Activated naive CD4-positive, alpha-beta T cell treated with anti-CD3 and anti-CD28 coated beads, Interleukin-2, amount 50 U/mL, for 16 hours (primary cell): ENCODE measurements at regions not wholly inside any gene's neighbourhood (a gene's known extent, or its start where the extent isn't known, plus 50 kb on each side); places are given as distances from the start of the nearest gene placed in this dataset.

Source experiments
- DNase-seq: peaks from one replicate; pipeline ENCODE4 v3.0.0-alpha.2; 2020

DNA sequence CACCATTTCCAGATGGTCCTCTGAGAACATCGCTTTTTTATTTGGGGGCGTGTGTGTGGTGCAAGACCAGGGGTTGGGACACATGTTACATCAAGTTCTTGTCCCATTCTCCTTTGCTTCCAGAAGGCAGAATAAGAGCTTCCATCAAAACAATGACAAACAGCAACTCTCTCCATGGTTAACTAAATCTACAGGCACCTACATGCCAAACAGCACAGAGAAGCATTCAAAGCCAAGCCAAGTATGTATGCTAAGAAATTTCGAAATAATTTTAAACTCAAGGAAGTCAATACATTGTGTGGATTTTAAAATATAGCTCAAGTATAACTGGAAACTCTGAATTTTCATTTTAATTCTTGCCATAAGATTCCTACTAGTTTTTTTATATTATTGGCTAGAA is 105.6 kb downstream of the SEC61B start:
- DNase-seq: no peak

DNA sequence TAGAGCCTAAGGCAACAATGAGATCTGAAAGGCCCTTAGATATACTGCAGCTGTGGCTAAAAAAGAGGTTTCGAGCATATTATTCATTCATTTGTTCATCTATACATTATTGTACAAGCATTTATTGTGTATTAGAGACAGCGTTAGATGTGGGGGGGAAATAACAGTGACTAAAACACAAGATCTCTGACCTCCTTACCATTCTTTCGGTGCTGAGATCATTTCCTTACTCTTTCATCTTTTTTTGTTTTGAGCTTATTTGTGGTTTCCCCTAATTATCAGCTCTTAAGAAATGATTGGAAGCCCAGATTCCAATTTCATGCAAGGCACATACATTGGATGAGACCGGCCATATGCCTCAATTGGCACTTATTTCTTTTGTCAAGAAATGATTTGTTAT is 113.2 kb downstream of the SEC61B start:
- no peak for DNase-seq

- no peak for DNase-seq
Observed at GRCh38 chr9:99336005-99336404, 113.9 kb downstream of the SEC61B start.

DNA sequence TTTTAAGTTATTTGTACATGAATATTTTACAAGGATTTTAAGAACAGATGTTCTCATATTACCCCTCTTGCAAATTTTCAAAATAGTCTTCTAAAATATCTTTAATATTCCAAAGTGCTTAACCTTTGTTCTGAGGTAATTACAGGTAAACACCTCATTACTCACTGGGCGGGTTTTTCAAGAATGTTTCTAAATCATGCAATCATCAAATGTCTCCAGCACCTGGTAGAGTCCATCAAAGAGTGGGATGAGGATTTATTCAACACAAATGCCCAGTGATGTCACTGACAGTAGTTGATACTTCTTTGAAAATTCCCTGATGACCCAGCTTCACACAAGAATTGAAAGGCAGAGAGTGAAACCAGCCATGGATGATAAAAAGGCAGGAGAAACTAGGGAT is 114.4 kb downstream of the SEC61B start:
- DNase-seq: no peak

DNA sequence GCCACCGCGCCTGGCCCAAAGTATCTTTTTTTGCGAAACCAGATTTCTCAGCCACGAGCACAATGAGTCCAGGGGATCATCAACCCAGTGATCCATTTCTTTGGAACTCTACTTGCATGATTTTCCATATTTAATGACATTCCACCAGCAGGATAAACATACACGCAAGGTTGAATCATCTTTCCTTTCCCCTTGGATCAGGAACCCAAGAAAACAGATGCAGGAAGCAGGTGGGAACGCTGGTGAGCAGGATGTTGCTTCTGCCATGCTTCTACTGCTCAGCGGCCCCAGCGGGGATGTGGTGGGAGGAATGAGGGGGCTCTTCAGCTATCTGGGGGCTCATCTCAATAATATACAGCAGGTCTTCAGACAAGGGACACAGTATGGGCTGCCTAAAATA is 118.2 kb downstream of the SEC61B start:
- DNase-seq: no peak

DNA sequence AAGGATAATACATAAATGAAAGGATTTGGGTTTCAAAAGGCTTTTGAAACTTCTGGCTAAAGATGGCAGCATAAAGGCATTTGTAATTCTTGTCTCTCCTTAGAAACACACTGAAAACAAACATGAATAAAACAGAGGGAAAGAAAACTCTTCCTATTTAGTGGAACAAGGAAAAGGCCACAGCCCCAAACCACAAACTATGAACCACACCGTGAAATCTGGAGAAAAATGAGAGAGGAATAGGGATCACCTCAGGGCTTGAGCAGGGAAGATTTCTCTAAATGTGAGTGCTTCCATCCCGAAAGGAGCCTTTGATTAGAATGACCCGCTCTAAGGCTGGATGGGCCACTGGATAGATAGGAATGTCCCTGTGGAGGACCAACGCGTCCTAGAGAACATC is 119.6 kb downstream of the SEC61B start:
- no peak for DNase-seq

DNA sequence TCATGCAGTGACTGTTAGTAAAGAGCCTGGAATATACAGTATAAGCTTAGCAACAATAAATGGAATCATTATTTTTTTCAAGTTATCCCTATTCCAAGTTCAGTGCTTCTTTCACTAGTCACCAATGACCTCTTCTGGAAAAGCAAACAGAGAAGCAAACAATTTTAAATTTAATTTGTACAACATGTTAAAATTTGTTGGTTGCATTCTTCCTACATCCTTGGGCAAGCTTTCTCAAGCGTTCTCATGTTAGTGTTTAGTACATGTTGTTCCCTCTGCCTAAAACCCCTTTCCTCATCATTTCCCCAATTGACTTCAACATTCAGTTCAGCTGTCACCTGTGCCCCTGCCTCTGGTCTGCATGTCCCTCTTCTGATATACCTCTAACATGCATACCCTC is 123.4 kb downstream of the SEC61B start:
- no peak for DNase-seq

DNA sequence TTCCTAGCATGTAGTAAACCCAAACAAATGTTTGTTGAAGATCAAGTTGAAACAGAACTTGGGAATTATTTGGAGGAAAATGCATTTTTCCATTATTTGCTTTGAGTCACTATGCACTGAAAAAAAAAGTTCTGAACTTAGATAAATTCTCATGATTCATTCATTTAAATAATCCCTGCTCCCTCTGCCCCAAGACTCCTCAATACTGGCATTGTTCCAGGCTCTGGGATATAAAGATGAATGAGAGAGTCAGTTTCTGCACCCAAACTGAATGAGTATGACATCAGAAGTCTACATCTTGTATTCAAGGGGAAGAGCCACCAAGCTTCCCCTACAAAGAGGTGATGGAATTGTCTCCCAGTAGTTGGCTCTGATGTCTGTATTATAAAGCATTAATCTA is 123.9 kb downstream of the SEC61B start:
- DNase-seq: no peak

GRCh38 chr9:99347568-99347967 is 125.5 kb downstream of the SEC61B start:
- DNase-seq: no peak

DNA sequence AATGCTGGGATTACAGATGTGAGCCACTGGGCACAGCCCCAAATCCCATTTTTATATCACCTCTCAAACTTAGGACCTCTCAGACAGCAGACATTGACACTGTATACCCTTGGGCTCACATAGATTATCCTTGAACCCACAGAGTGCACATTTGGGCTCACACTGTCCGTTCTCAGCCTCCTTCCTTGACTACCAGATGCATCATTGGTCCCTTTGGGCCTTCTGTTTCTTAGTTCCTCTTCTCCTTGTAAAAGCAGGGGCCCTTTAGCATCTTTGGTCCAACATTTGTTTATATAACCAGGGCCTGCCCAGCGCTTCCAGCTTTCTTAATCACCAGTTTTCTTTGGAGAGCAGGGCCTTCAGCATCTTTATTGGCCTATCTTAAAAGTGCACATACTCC is 126.2 kb downstream of the SEC61B start:
- no peak for DNase-seq

- no peak for DNase-seq
Observed at GRCh38 chr9:99349870-99350269, 127.8 kb downstream of the SEC61B start.

DNA sequence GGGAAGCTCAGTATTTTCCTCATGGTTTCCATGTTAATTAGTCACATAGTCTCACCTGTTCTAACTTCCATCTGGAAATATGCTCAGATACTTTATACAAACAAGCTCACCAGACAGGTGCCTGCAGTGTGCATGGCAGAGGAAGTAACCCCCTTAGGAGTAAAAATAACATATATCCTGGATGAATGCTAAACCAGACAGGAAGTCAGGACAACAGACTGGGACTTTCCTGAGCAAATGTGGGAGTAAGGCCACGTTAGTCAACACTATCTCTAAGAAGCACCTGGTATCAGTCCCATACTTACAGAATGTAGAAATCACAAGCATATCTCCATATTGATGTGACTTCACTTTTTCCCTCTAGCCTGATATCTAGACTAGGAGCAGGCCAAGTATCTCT is 128.4 kb downstream of the SEC61B start:
- DNase-seq: no peak

DNA sequence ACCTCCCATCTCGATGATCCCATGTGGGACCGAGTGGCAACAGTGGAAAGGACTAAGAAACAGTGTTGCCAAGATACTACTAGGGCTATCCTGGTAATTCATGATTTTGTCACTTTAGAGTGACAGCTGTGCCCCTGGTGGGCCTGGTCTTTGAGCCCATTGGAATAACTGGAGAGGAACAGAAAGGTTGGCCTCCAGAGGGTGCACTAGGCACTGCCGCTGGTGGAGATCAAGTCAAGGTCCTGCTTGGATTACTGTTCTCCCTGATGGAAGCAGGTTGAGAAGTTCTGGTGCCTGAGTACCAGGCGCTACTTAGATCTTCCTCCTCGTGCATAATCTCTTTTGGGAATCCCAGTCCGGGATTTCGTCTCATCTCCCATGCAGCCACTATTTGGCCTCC is 129.6 kb downstream of the SEC61B start:
- DNase-seq: no peak

DNA sequence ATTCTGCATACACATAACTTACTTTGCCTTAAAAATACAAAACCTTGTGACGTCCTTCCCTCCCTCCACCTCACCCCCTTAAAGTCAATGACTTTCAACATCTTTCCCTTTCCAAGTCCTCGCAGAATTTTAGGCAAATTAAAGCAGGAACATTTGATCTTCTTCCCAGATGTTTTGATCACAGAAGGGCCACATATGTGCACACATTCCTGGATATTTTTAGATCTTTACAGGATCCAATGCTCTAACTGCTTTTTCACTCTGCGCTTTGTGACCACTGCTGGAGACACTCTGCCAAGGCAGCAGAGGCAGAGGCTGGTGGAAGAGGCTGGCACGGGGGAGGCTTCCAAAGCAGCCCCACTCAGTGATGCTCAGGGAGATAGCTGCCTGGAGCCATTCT is 130.7 kb downstream of the SEC61B start:
- DNase-seq: no peak

GRCh38 chr9:99353408-99353807 is 131.3 kb downstream of the SEC61B start:
- DNase-seq: no peak

GRCh38 chr9:99354104-99354503 is 132.0 kb downstream of the SEC61B start:
- DNase-seq: no peak

DNA sequence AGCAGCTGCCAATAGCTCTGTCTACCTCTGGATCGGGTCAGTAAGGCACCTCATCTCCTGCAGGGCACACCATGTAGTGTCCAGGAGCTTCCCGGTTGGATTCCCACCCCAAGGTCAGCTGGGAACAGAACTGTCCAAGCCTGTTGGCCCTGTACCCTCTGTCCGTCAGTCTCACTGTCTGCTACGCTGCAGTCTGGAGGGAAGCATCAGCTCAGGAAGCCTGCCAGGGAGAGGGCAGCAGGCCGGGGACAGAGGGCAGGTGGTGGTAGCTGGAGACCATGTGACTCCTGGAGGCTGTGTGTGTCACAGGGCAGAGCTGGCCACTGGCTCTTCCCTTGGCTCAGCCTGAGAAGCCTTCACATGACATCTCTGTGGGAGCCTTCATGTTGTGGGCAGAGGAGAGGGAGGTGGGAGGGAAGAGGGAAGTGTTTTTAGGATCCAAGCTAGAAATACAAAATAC is 134.5 kb downstream of the SEC61B start:
- DNase-seq: no peak

- no peak for DNase-seq
Observed at GRCh38 chr9:99357575-99357974, 135.5 kb downstream of the SEC61B start.

- DNase-seq: no peak
Observed at GRCh38 chr9:99358668-99359067, 136.6 kb downstream of the SEC61B start.

DNA sequence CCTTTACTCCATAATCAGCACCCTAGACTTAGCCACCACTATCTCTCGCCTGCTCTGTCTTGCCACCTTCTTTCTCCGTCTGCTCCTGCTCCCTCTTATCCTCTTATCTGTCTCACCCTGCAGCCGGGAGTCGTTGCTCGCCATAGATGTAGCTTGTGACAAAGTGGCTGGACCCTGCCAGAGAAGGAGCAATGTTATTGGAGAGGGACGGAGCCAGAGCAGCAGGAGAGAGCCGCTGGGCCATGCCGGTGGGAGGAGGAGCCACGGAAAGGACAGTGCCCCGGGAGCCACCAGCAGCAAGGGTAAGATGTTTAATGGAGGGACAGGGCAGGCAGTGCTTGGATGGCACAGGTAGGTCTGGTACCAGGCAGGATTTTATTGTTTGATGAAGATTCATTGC is 137.3 kb downstream of the SEC61B start:
- DNase-seq: no peak

DNA sequence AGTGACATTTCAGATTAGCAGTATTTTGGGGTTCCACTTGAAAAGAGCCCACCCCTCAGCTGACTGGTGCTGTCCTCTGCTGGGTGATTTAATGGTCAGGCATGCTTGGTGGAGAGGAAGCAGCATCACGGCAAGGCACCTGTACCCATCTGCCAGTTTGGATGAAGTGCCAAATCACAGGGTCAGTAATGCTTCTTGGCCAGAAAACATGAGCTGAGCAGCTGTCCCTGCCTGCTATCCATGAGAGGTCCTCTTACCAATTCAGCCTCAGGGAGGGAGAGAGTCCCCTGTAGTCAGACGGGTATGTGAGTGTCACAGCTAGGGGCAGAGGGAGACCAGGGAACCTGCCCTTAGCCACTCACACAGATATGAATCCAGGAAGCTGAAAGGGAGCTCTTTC is 137.9 kb downstream of the SEC61B start:
- DNase-seq: no peak

DNA sequence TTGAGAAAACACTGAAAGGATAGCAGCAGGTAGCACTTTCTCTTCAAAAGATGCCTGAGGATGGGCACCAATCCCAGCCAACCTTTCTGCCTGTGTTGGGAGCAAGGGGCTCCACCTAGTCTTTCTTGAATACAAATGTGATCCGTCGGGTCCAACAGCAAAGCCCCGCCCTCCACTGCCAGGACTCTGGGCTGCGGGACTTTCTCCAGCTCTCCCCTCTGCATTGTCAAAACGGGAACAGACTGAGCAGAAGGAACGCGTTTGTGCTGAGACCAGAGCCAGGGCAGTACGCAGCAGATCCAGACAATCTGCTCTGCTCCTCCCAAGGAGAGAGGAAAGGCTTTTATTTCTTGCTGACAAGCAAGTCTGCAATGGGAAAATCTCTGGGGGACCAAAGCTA is 139.7 kb downstream of the SEC61B start:
- no peak for DNase-seq

GRCh38 chr9:99362321-99362720 is 140.2 kb downstream of the SEC61B start:
- no peak for DNase-seq

GRCh38 chr9:99363509-99363908 is 141.4 kb downstream of the SEC61B start:
- no peak for DNase-seq

- DNase-seq: no peak
Observed at GRCh38 chr9:99365233-99365980, 143.3 kb downstream of the SEC61B start.
